ENCODE measurements at regions not wholly inside any gene's neighbourhood (a gene's known extent, or its start where the extent isn't known, plus 50 kb on each side); places are given as distances from the start of the nearest gene placed in this dataset.
"Not testable (repeated sequence)": the region's sequence is repeated elsewhere in the genome, so short reads cannot be mapped to it uniquely, and the experiment has no call there.

GRCh38 chr20:52302051-52302450, 110.5 kb upstream of the ZFP64 start:
- not testable (repeated sequence) for H3K27ac Mint-ChIP-seq

GRCh38 chr20:52295556-52295955, 104.0 kb upstream of the ZFP64 start:
- Mint-ChIP-seq H3K9me3 (peaks cover 3% of the 10 kb centered on the region in 2 donors), H3K4me1 (no peaks in the 10 kb centered on the region), H3K4me3 (no peak overlapping the region), H3K36me3 (no peaks in the 10 kb centered on the region), H3K27ac (no peak overlapping the region), H3K27me3 (peaks cover 5 to 20% of the 10 kb centered on the region in 2 donors)
- DNase-seq = no peak
- no peak for ATAC-seq (replicated peaks)

More at GRCh38 chr20:52302051-52302450, 110.5 kb upstream of the ZFP64 start:
- ATAC-seq (replicated peaks); H3K9me3 Mint-ChIP-seq; H3K4me1 Mint-ChIP-seq; DNase-seq; H3K4me3 Mint-ChIP-seq; H3K36me3 Mint-ChIP-seq: not testable (repeated sequence)
- H3K27me3 Mint-ChIP-seq = peaks cover 25 to 27% of the 10 kb centered on the region in 2 donors

GRCh38 chr20:52294106-52294628, 102.6 kb upstream of the ZFP64 start:
- Mint-ChIP-seq H3K9me3 (peaks cover 3% of the 10 kb centered on the region in 2 donors), H3K27me3 (peaks cover 5 to 20% of the 10 kb centered on the region in 2 donors), H3K27ac (no peak overlapping the region), H3K4me3 (no peak overlapping the region), H3K36me3 (no peaks in the 10 kb centered on the region), H3K4me1 (no peaks in the 10 kb centered on the region)
- no peak for ATAC-seq (replicated peaks)
- no peak for DNase-seq

- Mint-ChIP-seq H3K27me3 (peaks cover 4 to 14% of the 10 kb centered on the region in 2 donors), H3K36me3 (no peaks in the 10 kb centered on the region), H3K27ac (no peak overlapping the region), H3K9me3 (peaks cover 3 to 8% of the 10 kb centered on the region in 2 donors), H3K4me3 (no peak overlapping the region), H3K4me1 (no peaks in the 10 kb centered on the region)
- DNase-seq (no peak), ATAC-seq (replicated peaks) (no peak)
These were observed 99.5 kb upstream of the ZFP64 start for GRCh38 chr20:52291109-52291508.

GRCh38 chr20:52290569-52290968, 99.0 kb upstream of the ZFP64 start:
- Mint-ChIP-seq H3K27ac (no peak overlapping the region), H3K4me3 (no peak overlapping the region), H3K27me3 (peaks cover 4 to 14% of the 10 kb centered on the region in 2 donors), H3K9me3 (peaks cover 3 to 8% of the 10 kb centered on the region in 2 donors), H3K36me3 (no peaks in the 10 kb centered on the region), H3K4me1 (no peaks in the 10 kb centered on the region)
- DNase-seq = no peak
- no peak for ATAC-seq (replicated peaks)

- H3K4me3 Mint-ChIP-seq = no peak overlapping the region
- DNase-seq (no peak), ATAC-seq (replicated peaks) (no peak)
- H3K9me3 Mint-ChIP-seq = peaks cover 3 to 8% of the 10 kb centered on the region in 2 donors
- no peaks in the 10 kb centered on the region for H3K4me1 Mint-ChIP-seq
- peaks cover 7 to 19% of the 10 kb centered on the region in 2 donors for H3K27me3 Mint-ChIP-seq
- H3K27ac Mint-ChIP-seq = no peak overlapping the region
- no peaks in the 10 kb centered on the region for H3K36me3 Mint-ChIP-seq
These were observed 98.5 kb upstream of the ZFP64 start for GRCh38 chr20:52289956-52290565.

GRCh38 chr20:52280407-52280806, 88.8 kb upstream of the ZFP64 start:
- Mint-ChIP-seq H3K4me3 (no peak overlapping the region), H3K4me1 (no peaks in the 10 kb centered on the region), H3K27me3 (peaks cover 27 to 43% of the 10 kb centered on the region in 2 donors), H3K9me3 (no peaks in the 10 kb centered on the region), H3K36me3 (no peaks in the 10 kb centered on the region), H3K27ac (no peak overlapping the region)
- DNase-seq (no peak), ATAC-seq (replicated peaks) (no peak)

GRCh38 chr20:52279706-52280105, 88.1 kb upstream of the ZFP64 start:
- H3K4me1 Mint-ChIP-seq = no peaks in the 10 kb centered on the region
- DNase-seq (no peak), ATAC-seq (replicated peaks) (no peak)
- no peak overlapping the region for H3K27ac Mint-ChIP-seq
- H3K27me3 Mint-ChIP-seq = peaks cover 20 to 36% of the 10 kb centered on the region in 2 donors
- no peak overlapping the region for H3K4me3 Mint-ChIP-seq
- H3K36me3 Mint-ChIP-seq = no peaks in the 10 kb centered on the region
- no peaks in the 10 kb centered on the region for H3K9me3 Mint-ChIP-seq

- ATAC-seq (replicated peaks) (no peak), DNase-seq (no peak)
- Mint-ChIP-seq H3K36me3 (no peaks in the 10 kb centered on the region), H3K27ac (no peak overlapping the region), H3K9me3 (no peaks in the 10 kb centered on the region), H3K4me3 (no peak overlapping the region), H3K27me3 (peaks cover 0 to 9% of the 10 kb centered on the region in 2 donors), H3K4me1 (no peaks in the 10 kb centered on the region)
These were observed 83.7 kb upstream of the ZFP64 start for GRCh38 chr20:52275181-52275691.

GRCh38 chr20:52270696-52271095, 79.1 kb upstream of the ZFP64 start:
- H3K27ac Mint-ChIP-seq = no peak overlapping the region
- H3K4me1 Mint-ChIP-seq = no peaks in the 10 kb centered on the region
- H3K4me3 Mint-ChIP-seq = no peak overlapping the region
- no peak for DNase-seq
- H3K36me3 Mint-ChIP-seq = no peaks in the 10 kb centered on the region
- H3K9me3 Mint-ChIP-seq = no peaks in the 10 kb centered on the region
- H3K27me3 Mint-ChIP-seq = peaks cover 8 to 24% of the 10 kb centered on the region in 2 donors
- no peak for ATAC-seq (replicated peaks)

- H3K36me3 Mint-ChIP-seq = no peaks in the 10 kb centered on the region
- DNase-seq (no peak), ATAC-seq (replicated peaks) (no peak)
- H3K27me3 Mint-ChIP-seq = peaks cover 14 to 30% of the 10 kb centered on the region in 2 donors
- H3K27ac Mint-ChIP-seq = no peak overlapping the region
- H3K9me3 Mint-ChIP-seq = no peaks in the 10 kb centered on the region
- no peaks in the 10 kb centered on the region for H3K4me1 Mint-ChIP-seq
- no peak overlapping the region for H3K4me3 Mint-ChIP-seq
These were observed 78.5 kb upstream of the ZFP64 start for GRCh38 chr20:52270001-52270606.

- no peaks in the 10 kb centered on the region for H3K36me3 Mint-ChIP-seq
- H3K27me3 Mint-ChIP-seq = peaks cover 17 to 33% of the 10 kb centered on the region in 2 donors
- H3K9me3 Mint-ChIP-seq = no peaks in the 10 kb centered on the region
- H3K27ac Mint-ChIP-seq = no peak overlapping the region
- no peak overlapping the region for H3K4me3 Mint-ChIP-seq
- ATAC-seq (replicated peaks) (no peak), DNase-seq (no peak)
- no peaks in the 10 kb centered on the region for H3K4me1 Mint-ChIP-seq
These were observed 77.7 kb upstream of the ZFP64 start for GRCh38 chr20:52269321-52269720.

- H3K27me3 Mint-ChIP-seq = peaks cover 17 to 36% of the 10 kb centered on the region in 2 donors
- ATAC-seq (replicated peaks) (no peak), DNase-seq (no peak)
- no peaks in the 10 kb centered on the region for H3K4me1 Mint-ChIP-seq
- H3K4me3 Mint-ChIP-seq = no peak overlapping the region
- no peak overlapping the region for H3K27ac Mint-ChIP-seq
- H3K9me3 Mint-ChIP-seq = no peaks in the 10 kb centered on the region
- H3K36me3 Mint-ChIP-seq = no peaks in the 10 kb centered on the region
These were observed 76.7 kb upstream of the ZFP64 start for GRCh38 chr20:52268184-52268749.

GRCh38 chr20:52267418-52267817, 75.8 kb upstream of the ZFP64 start:
- H3K4me3 Mint-ChIP-seq = no peak overlapping the region
- peak overlapping the region; percentile 49 for H3K27ac Mint-ChIP-seq
- H3K27me3 Mint-ChIP-seq = peaks cover 21 to 39% of the 10 kb centered on the region in 2 donors
- no peaks in the 10 kb centered on the region for H3K36me3 Mint-ChIP-seq
- ATAC-seq (replicated peaks) (no peak), DNase-seq (no peak)
- no peaks in the 10 kb centered on the region for H3K4me1 Mint-ChIP-seq
- H3K9me3 Mint-ChIP-seq = no peaks in the 10 kb centered on the region

GRCh38 chr20:52263757-52264156, 72.2 kb upstream of the ZFP64 start:
- H3K27ac Mint-ChIP-seq = no peak overlapping the region
- H3K36me3 Mint-ChIP-seq = no peaks in the 10 kb centered on the region
- peaks cover 0 to 3% of the 10 kb centered on the region in 2 donors for H3K9me3 Mint-ChIP-seq
- DNase-seq (no peak), ATAC-seq (replicated peaks) (no peak)
- peaks cover 21 to 33% of the 10 kb centered on the region in 2 donors for H3K27me3 Mint-ChIP-seq
- H3K4me3 Mint-ChIP-seq = no peak overlapping the region
- no peaks in the 10 kb centered on the region for H3K4me1 Mint-ChIP-seq
